H1 (cell line): ENCODE measurements at regions not wholly inside any gene's neighbourhood (a gene's known extent, or its start where the extent isn't known, plus 50 kb on each side); places are given as distances from the start of the nearest gene placed in this dataset.

ENCODE experiments used
- CTCF ChIA-PET: fragments of 300-600 bp; sonication (Branson Sonifier 250); formaldehyde crosslinking; loops from one replicate; lab custom pipeline; 2021; ENCODE audit not compliant: partially characterized antibody; lab: Charles Lee
- POLR2A ChIA-PET: fragments of 300-600 bp; sonication (Branson Sonifier 250); formaldehyde crosslinking; loops from one replicate; lab custom pipeline; 2021; ENCODE audit warnings: inconsistent platforms; ENCODE audit not compliant: partially characterized antibody; lab: Charles Lee
- DNase-seq, 2 experiments: peaks; one replicate each; pipeline versions ENCODE4 v3.0.0 to v3.0.0-alpha.2; 2010 to 2022; ENCODE audit warnings: low spot score in 2 of 2, low read depth in 1 of 2, mixed read lengths in 1 of 2
- FAIRE-seq: peaks from 2 replicates; lab custom pipeline; 2011; peaks lifted over from hg19 to GRCh38; lab: Jason Lieb, UNC
- H2AFZ ChIP-seq: 2 replicates; pipeline ENCODE4 v1.8.1; 2012; ENCODE audit warnings: low read length, inconsistent platforms
- H2AK5ac ChIP-seq: 2 replicates; pipeline ENCODE4 v1.6.1; 2013; ENCODE audit warnings: low read depth, low read length
- H2BK120ac ChIP-seq: replicated peaks from 2 replicates; pipeline ENCODE3; 2013; ENCODE audit warnings: low read depth, low read length, inconsistent platforms
- H2BK12ac ChIP-seq: 2 replicates; pipeline ENCODE4 v1.6.1; 2013; ENCODE audit warnings: low read depth, low read length
- H2BK15ac ChIP-seq: 2 replicates; pipeline ENCODE4 v1.6.1; 2013; ENCODE audit warnings: low read length
- H2BK20ac ChIP-seq: 2 replicates; pipeline ENCODE4 v1.6.1; 2013; ENCODE audit warnings: low read length
- H2BK5ac ChIP-seq: 2 replicates; pipeline ENCODE4 v1.6.1; 2013; ENCODE audit warnings: low read depth, low read length
- H3K14ac ChIP-seq: 2 replicates; pipeline ENCODE4 v1.6.1; 2013; ENCODE audit warnings: inconsistent platforms; ENCODE audit not compliant: insufficient read length
- H3K18ac ChIP-seq: 2 replicates; pipeline ENCODE4 v1.6.1; 2013; ENCODE audit warnings: low read length; ENCODE audit errors: extremely low read depth
- H3K23ac ChIP-seq: 2 replicates; pipeline ENCODE4 v1.6.1; 2013; ENCODE audit warnings: inconsistent platforms; ENCODE audit not compliant: insufficient read length
- H3K23me2 ChIP-seq: 2 replicates; pipeline ENCODE4 v1.6.1; 2013; ENCODE audit warnings: low read depth, low read length
- H3K27ac ChIP-seq: 2 replicates; pipeline ENCODE4 v1.6.1; 2011; ENCODE audit warnings: low read depth, low read length, inconsistent platforms
- H3K27me3 ChIP-seq, 4 experiments: replicated peaks in 1 of 4; 1 replicate in 1 of 4; 2 replicates in 3 of 4; pipeline versions ENCODE4 v1.6.1 to v1.8.1; 2011 to 2013; ENCODE audit warnings: low read length in 3 of 4, mild to moderate bottlenecking in 3 of 4, inconsistent platforms in 2 of 4, mixed read lengths in 2 of 4, moderate library complexity in 1 of 4; ENCODE audit not compliant: control insufficient read depth in 3 of 4, insufficient read depth in 3 of 4; ENCODE audit errors: extremely low read depth in 1 of 4
- H3K36me3 ChIP-seq, 4 experiments: 2 replicates each; pipeline versions ENCODE4 v1.6.1 to v1.8.1; 2011 to 2013; ENCODE audit warnings: mild to moderate bottlenecking in 4 of 4, low read length in 3 of 4, moderate library complexity in 2 of 4, control low read depth in 1 of 4, inconsistent platforms in 1 of 4; ENCODE audit not compliant: insufficient read depth in 4 of 4, control insufficient read depth in 2 of 4
- H3K4ac ChIP-seq: replicated peaks from 2 replicates; pipeline ENCODE3; 2013; ENCODE audit warnings: low read length, low read depth, mixed read lengths, inconsistent platforms; ENCODE audit not compliant: insufficient read length
- H3K4me1 ChIP-seq, 4 experiments: replicated peaks in 1 of 4; 1 replicate in 1 of 4; 2 replicates in 3 of 4; pipeline versions ENCODE4 v1.6.1 to v1.8.1; 2011 to 2013; ENCODE audit warnings: low read length in 3 of 4, inconsistent platforms in 2 of 4, mixed read lengths in 1 of 4; ENCODE audit not compliant: insufficient read depth in 4 of 4, control insufficient read depth in 3 of 4
- H3K4me2 ChIP-seq, 2 experiments: 2 replicates each; pipeline versions ENCODE4 v1.6.1 to v1.8.1; 2011 to 2013; ENCODE audit warnings: low read depth in 2 of 2, low read length in 2 of 2, control low read depth in 1 of 2, inconsistent platforms in 1 of 2, mild to moderate bottlenecking in 1 of 2; ENCODE audit not compliant: insufficient read depth in 1 of 2
- H3K4me3 ChIP-seq, 4 experiments: fragments of 200-600, 300-600 bp in 1 of 4; sonication (generic), shearing (Covaris generic), sonication (Bioruptor Twin) in 1 of 4; 2 replicates each; pipeline versions ENCODE4 v1.5.1 to v1.8.1; 2011 to 2016; ENCODE audit warnings: low read length in 4 of 4, low read depth in 3 of 4, control low read depth in 2 of 4, inconsistent platforms in 2 of 4, mild to moderate bottlenecking in 2 of 4, mixed read lengths in 1 of 4, moderate library complexity in 1 of 4; ENCODE audit not compliant: insufficient read depth in 2 of 4; ENCODE audit errors: extremely low read depth in 1 of 4
- H3K56ac ChIP-seq: replicated peaks from 2 replicates; pipeline ENCODE3; 2013; ENCODE audit warnings: low read depth, mild to moderate bottlenecking, mixed read lengths, low read length, inconsistent platforms; ENCODE audit not compliant: insufficient read length
- H3K79me1 ChIP-seq: 2 replicates; pipeline ENCODE4 v1.6.1; 2013; ENCODE audit warnings: low read depth, low read length, control low read depth
- H3K79me2 ChIP-seq, 2 experiments: 2 replicates each; pipeline versions ENCODE4 v1.6.1 to v1.8.1; 2012 to 2013; ENCODE audit warnings: low read length in 2 of 2, mild to moderate bottlenecking in 2 of 2, inconsistent platforms in 1 of 2; ENCODE audit not compliant: insufficient read depth in 2 of 2, control insufficient read depth in 1 of 2
- H3K9ac ChIP-seq, 4 experiments: replicated peaks in 1 of 4; 1 replicate in 1 of 4; 2 replicates in 3 of 4; pipeline versions ENCODE4 v1.6.1 to v1.8.1; 2011 to 2013; ENCODE audit warnings: low read depth in 3 of 4, low read length in 3 of 4, control low read depth in 2 of 4, mild to moderate bottlenecking in 2 of 4, moderate library complexity in 2 of 4, inconsistent platforms in 1 of 4; ENCODE audit errors: extremely low read depth in 1 of 4
- H3K9me3 ChIP-seq, 2 experiments: 2 replicates each; pipeline versions ENCODE4 v1.6.1 to v1.8.1; 2012 to 2013; ENCODE audit warnings: mild to moderate bottlenecking in 2 of 2, moderate library complexity in 2 of 2, control low read depth in 1 of 2, inconsistent platforms in 1 of 2, low read depth in 1 of 2, low read length in 1 of 2, mixed read lengths in 1 of 2; ENCODE audit not compliant: insufficient read depth in 2 of 2
- H4K20me1 ChIP-seq, 2 experiments: replicated peaks in 1 of 2; 2 replicates each; pipeline versions ENCODE3 to v1.8.1; 2011 to 2013; ENCODE audit warnings: inconsistent platforms in 2 of 2, low read length in 2 of 2, mild to moderate bottlenecking in 1 of 2; ENCODE audit not compliant: insufficient read depth in 2 of 2, control insufficient read depth in 1 of 2
- H4K5ac ChIP-seq: 2 replicates; pipeline ENCODE4 v1.6.1; 2013; ENCODE audit warnings: low read length, low read depth, mixed read lengths, inconsistent platforms; ENCODE audit not compliant: insufficient read length
- H4K8ac ChIP-seq: 2 replicates; pipeline ENCODE4 v1.8.0; 2013; ENCODE audit warnings: mild to moderate bottlenecking, moderate library complexity, low read length, inconsistent platforms; ENCODE audit not compliant: insufficient read depth; ENCODE audit errors: extremely low read depth
- H4K91ac ChIP-seq: replicated peaks from 2 replicates; pipeline ENCODE3; 2013; ENCODE audit warnings: low read length, mixed read lengths, inconsistent platforms; ENCODE audit not compliant: insufficient read length
- CHD1 ChIP-seq: IDR thresholded peaks from 2 replicates; pipeline ENCODE4 v1.6.1; 2012; ENCODE audit warnings: low read depth, low read length, improper control_type of control experiment
- CREB1 ChIP-seq: IDR thresholded peaks from 2 replicates; pipeline ENCODE4 v1.6.1; 2012; ENCODE audit warnings: inconsistent platforms
- GTF2F1 ChIP-seq: IDR thresholded peaks from 2 replicates; pipeline ENCODE4 v1.6.1; 2012; ENCODE audit warnings: low read depth, low read length, improper control_type of control experiment, borderline replicate concordance
- HDAC2 ChIP-seq, 2 experiments: fragments of 300-600 bp in 1 of 2; sonication (generic) in 1 of 2; IDR thresholded peaks; 2 replicates each; pipeline ENCODE4 v1.6.1; 2011 to 2012; ENCODE audit warnings: low read depth in 2 of 2, low read length in 2 of 2, mild to moderate bottlenecking in 2 of 2, moderate library complexity in 2 of 2, borderline replicate concordance in 1 of 2, inconsistent platforms in 1 of 2
- JUN ChIP-seq: IDR thresholded peaks from 2 replicates; pipeline ENCODE4 v1.6.1; 2011; ENCODE audit warnings: low read depth, mild to moderate bottlenecking, improper control_type of control experiment, low read length
- KDM5A ChIP-seq: fragments of 200-600 bp; IDR thresholded peaks from 2 replicates; pipeline ENCODE4 v1.7.1; 2012; ENCODE audit warnings: mild to moderate bottlenecking, low read length, inconsistent platforms, mixed read lengths
- MAX ChIP-seq: IDR thresholded peaks from 2 replicates; pipeline ENCODE4 v1.6.1; 2012; ENCODE audit warnings: inconsistent platforms
- NANOG ChIP-seq: IDR thresholded peaks from 2 replicates; pipeline ENCODE4 v1.6.1; 2011; ENCODE audit warnings: low read length, low read depth, mild to moderate bottlenecking, inconsistent platforms; ENCODE audit not compliant: insufficient read depth, poor library complexity, severe bottlenecking
- PHF8 ChIP-seq: fragments of 200-600 bp; sonication (generic); conservative IDR thresholded peaks from 2 replicates; pipeline ENCODE4 v1.7.1; 2012; ENCODE audit warnings: low read depth, mild to moderate bottlenecking, inconsistent platforms, low read length, moderate library complexity
- RNF2 ChIP-seq: fragments of 200-900, 300-1000 bp; sonication (generic); IDR thresholded peaks from 2 replicates; pipeline ENCODE4 v1.7.1; 2016; ENCODE audit warnings: borderline replicate concordance, low read depth, mild to moderate bottlenecking, antibody characterized with exemption, low read length; ENCODE audit not compliant: poor library complexity, severe bottlenecking; ENCODE audit errors: missing control alignments
- SIN3A ChIP-seq, 2 experiments: IDR thresholded peaks in 1 of 2; conservative IDR thresholded peaks in 1 of 2; 2 replicates each; pipeline ENCODE4 v1.6.1; 2011 to 2012; ENCODE audit warnings: low read length in 2 of 2, improper control_type of control experiment in 1 of 2, low read depth in 1 of 2, mild to moderate bottlenecking in 1 of 2
- SIX5 ChIP-seq: IDR thresholded peaks from 2 replicates; pipeline ENCODE4 v1.6.1; 2011; ENCODE audit warnings: mild to moderate bottlenecking, low read depth, low read length
- WGBS, 2 experiments: shearing (Covaris generic) in 1 of 2; methylation state at CpG; one replicate each; pipeline versions ENCODE4 v1.1.6 to v1.1.7; 2013 to 2015; ENCODE audit warnings: low lambda C conversion rate in 2 of 2, mixed read lengths in 2 of 2, inconsistent platforms in 1 of 2, low coverage in 1 of 2, missing lambda C conversion rate in 1 of 2; ENCODE audit not compliant: insufficient replicate concordance in 2 of 2, insufficient coverage in 1 of 2, insufficient read length in 1 of 2; ENCODE audit errors: extremely low coverage in 1 of 2, missing lambda C conversion rate in 1 of 2; 5-methylcytosine and 5-hydroxymethylcytosine counted together

GRCh38 chr12:94805749-94806529 is 155.6 kb upstream of the TMCC3 start:
- Histone ChIP-seq H2BK20ac (peak overlapping the region; percentile 11; the same call in 1 of the 2 replicates), H2BK120ac (no peak overlapping the region), H2BK12ac (no peak overlapping the region), H2AFZ (no peak overlapping the region), H3K36me3 (no peaks in the 10 kb centered on the region), H4K20me1 (no peaks in the 10 kb centered on the region), H2BK5ac (no peak overlapping the region), H4K91ac (no peak overlapping the region), H3K4me3 (no peak overlapping the region), H3K14ac (no peak overlapping the region), H2BK15ac (no peak overlapping the region), H3K79me2 (no peaks in the 10 kb centered on the region), H3K23ac (no peak overlapping the region), H4K8ac (no peak overlapping the region), H4K5ac (no peak overlapping the region), H3K56ac (no peak overlapping the region), H3K23me2 (no peaks in the 10 kb centered on the region), H3K4me1 (no peaks in the 10 kb centered on the region), H3K18ac (no peak overlapping the region), H3K4ac (no peak overlapping the region), H3K79me1 (no peaks in the 10 kb centered on the region), H3K9me3 (no peaks in the 10 kb centered on the region), H3K9ac (no peak overlapping the region), H2AK5ac (no peak overlapping the region), H3K27ac (no peak overlapping the region), H3K27me3 (peaks cover 0 to 1% (median 0%) of the 10 kb centered on the region in 4 experiments; a peak in 1 of 7 replicates), H3K4me2 (no peak overlapping the region)
- no peak for FAIRE-seq
- WGBS, 2 experiments, result 87 to 100% methylated on average over 1 to 2 of the region's 2 CpGs
- ChIA-PET CTCF (no interaction called here), POLR2A (interaction anchor here (0.6 kb wide), 1 partner anchor 213 kb away, joined by 3 read pairs; no protein-coding TSS in a partner anchor)
- DNase-seq, result no peak
- no peak for TF ChIP-seq GTF2F1
- no peak for TF ChIP-seq MAX
- TF ChIP-seq PHF8, result no peak
- no peak for TF ChIP-seq SIN3A (conservative IDR thresholded peaks at IDR 0.05 in 1 of 2, IDR thresholded peaks at IDR 0.05 in 1 of 2; ENCODE audit: low read depth in 1 of 2, low read length in 2 of 2)
- no peak for TF ChIP-seq CHD1
- TF ChIP-seq NANOG, result no peak
- no peak for TF ChIP-seq CREB1
- TF ChIP-seq KDM5A, result no peak
- no peak for TF ChIP-seq SIX5
- TF ChIP-seq RNF2, result no peak
- TF ChIP-seq HDAC2 (IDR thresholded peaks at IDR 0.05; ENCODE audit: borderline replicate concordance in 1 of 2, low read depth in 2 of 2, low read length in 2 of 2), result no peak
- TF ChIP-seq JUN, result no peak
